IPS-18a (cell line): ENCODE measurements at regions not wholly inside any gene's neighbourhood (a gene's known extent, or its start where the extent isn't known, plus 50 kb on each side); places are given as distances from the start of the nearest gene placed in this dataset.
"Not testable (repeated sequence)": the region's sequence is repeated elsewhere in the genome, so short reads cannot be mapped to it uniquely, and the experiment has no call there.

Experiments used
- H3K27ac ChIP-seq: one replicate; pipeline ENCODE4 v1.5.1; 2013; ENCODE audit warnings: low read length
- H3K27me3 ChIP-seq: one replicate; pipeline ENCODE4 v1.6.1; 2013; ENCODE audit warnings: mild to moderate bottlenecking, low read length; ENCODE audit not compliant: control insufficient read depth, insufficient read depth
- H3K36me3 ChIP-seq: one replicate; pipeline ENCODE4 v1.6.1; 2013; ENCODE audit warnings: low read depth, low read length; ENCODE audit not compliant: control insufficient read depth
- H3K4me1 ChIP-seq: one replicate; pipeline ENCODE4 v1.6.1; 2013; ENCODE audit warnings: low read depth, low read length; ENCODE audit not compliant: control insufficient read depth
- H3K4me3 ChIP-seq: one replicate; pipeline ENCODE4 v1.5.1; 2013; ENCODE audit warnings: low read length
- H3K9ac ChIP-seq: one replicate; pipeline ENCODE4 v1.6.1; 2013; ENCODE audit warnings: mild to moderate bottlenecking, low read length, moderate library complexity
- H3K9me3 ChIP-seq: one replicate; pipeline ENCODE4 v1.6.1; 2013; ENCODE audit warnings: low read depth, low read length; ENCODE audit not compliant: control insufficient read depth

DNA sequence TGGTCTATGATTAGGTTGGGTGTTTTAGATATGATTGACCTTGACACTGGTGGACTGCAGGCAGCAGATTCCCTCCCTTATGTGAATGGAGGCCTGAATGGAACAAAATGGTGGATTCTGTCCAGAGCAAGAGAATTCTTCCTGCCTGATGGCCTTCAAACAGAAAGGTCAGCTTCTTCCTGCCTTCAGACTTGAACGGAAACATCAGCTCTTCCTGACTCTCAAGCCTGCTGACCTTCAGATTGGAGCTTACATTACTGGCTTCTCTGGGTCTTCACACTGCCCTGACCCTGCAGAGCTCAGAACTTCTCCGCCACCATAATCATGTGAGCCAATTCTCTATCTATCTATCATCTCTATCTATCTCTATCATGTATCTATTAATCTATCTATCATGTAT, 111.6 kb downstream of the RAMP3 start:
- Histone ChIP-seq H3K36me3 (no peaks in the 10 kb centered on the region), H3K4me3 (no peak overlapping the region), H3K9me3 (no peaks in the 10 kb centered on the region), H3K4me1 (no peaks in the 10 kb centered on the region), H3K27ac (no peak overlapping the region), H3K27me3 (no peaks in the 10 kb centered on the region), H3K9ac (no peak overlapping the region)

DNA sequence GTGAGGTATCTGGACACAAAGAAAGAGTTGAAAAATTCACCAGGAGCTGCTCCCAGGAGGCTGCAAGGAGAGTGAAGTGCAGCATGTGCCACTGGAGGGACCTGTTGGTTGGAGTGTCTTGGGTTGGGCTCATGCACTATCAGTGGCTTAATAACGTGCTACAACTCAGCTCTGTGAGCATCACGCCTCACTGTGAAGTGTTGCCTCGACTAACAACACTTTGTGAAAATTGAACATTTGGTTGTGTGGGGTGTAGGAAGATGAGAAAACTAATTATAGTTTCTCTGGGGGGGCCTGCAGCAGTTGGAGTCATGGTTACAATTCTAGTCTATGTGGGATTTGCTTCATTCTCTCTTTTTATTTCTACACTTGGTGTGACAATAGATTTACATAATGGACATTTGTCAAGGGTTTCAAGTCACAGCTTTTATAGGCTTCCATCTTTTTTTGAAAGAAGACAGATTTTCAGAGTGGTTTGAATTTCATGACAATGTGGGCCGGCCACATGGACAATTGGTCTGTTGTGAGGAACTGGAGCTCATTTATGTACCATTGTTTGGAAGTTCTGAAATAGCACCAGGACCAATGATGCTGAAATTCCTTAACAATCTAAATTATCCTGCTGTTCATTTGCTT, 121.3 kb downstream of the RAMP3 start:
- Histone ChIP-seq H3K9me3 (no peaks in the 10 kb centered on the region), H3K9ac (no peak overlapping the region), H3K4me1 (no peaks in the 10 kb centered on the region), H3K4me3 (no peak overlapping the region), H3K27ac (no peak overlapping the region), H3K36me3 (no peaks in the 10 kb centered on the region), H3K27me3 (no peaks in the 10 kb centered on the region)

DNA sequence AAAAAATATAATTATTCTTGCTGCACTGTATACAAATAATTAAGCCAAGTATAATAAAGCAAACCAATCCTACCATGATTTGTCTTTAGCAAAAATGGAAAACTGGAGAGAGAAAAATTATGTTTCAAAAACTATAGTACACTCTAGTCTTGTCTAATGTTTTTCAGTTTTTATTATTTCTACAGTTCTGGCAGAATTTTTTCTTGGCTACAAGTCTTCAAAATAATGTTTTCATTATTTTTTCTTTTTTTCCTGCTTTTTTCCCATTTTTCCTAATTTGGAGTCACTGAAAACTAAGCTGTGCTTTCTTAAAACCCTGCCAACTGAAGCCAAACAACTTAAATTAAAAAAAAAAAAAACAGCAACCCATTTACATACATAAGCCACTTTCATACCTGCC, 132.0 kb downstream of the RAMP3 start:
- H3K4me1 ChIP-seq, H3K4me3 ChIP-seq, H3K27ac ChIP-seq, H3K36me3 ChIP-seq, H3K27me3 ChIP-seq, H3K9ac ChIP-seq: not testable (repeated sequence)
- peaks cover 21% of the 10 kb centered on the region for H3K9me3 ChIP-seq

DNA sequence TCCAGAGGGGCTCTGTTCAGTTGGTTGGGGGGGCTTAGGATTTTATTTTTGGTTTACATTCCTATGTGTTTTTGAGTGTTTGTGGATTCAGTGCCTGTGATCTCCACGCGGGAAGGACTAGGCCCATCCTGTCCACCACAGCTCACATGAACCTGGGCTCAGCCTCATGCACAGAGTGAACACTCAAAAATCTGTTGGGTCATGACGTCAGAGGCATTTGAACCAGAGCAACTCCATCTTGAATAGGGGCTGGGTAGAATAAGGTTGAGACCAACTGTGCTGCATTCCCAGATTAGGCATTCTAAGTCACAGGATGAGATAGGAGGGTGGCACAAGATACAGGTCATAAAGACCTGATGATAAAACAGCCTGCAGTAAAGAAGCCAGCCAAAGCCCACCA, 133.3 kb downstream of the RAMP3 start:
- no peak overlapping the region for H3K9ac ChIP-seq
- H3K27ac ChIP-seq, result no peak overlapping the region

DNA sequence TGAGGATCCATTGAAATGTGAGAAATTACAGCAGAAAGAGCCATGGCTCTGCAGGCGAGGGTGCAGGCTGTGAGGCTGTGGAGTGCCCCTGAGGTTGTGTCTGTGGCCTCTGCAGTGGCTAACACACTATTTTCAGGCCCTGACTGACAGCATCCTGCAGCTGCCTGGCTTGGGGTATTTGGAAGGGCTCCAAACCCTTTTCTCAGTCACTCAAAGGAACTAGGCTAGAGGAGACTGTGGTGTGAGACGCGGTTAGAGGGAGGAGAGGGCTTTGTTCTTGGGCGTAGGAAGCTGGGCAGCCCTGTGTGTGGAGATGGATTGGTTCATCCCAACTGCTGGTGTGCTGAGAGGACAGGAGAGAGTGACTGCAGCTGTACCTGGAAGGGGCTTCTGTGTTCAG, 134.9 kb downstream of the RAMP3 start:
- Histone ChIP-seq H3K9me3 (peaks cover 20% of the 10 kb centered on the region), H3K9ac (no peak overlapping the region), H3K4me1 (no peaks in the 10 kb centered on the region), H3K4me3 (no peak overlapping the region), H3K36me3 (no peaks in the 10 kb centered on the region), H3K27me3 (no peaks in the 10 kb centered on the region), H3K27ac (no peak overlapping the region)

More for the DNA sequence above, 133.3 kb downstream of the RAMP3 start:
- peaks cover 21% of the 10 kb centered on the region for H3K9me3 ChIP-seq
- no peaks in the 10 kb centered on the region for H3K36me3 ChIP-seq
- no peaks in the 10 kb centered on the region for H3K4me1 ChIP-seq
- H3K4me3 ChIP-seq, result no peak overlapping the region
- no peaks in the 10 kb centered on the region for H3K27me3 ChIP-seq

DNA sequence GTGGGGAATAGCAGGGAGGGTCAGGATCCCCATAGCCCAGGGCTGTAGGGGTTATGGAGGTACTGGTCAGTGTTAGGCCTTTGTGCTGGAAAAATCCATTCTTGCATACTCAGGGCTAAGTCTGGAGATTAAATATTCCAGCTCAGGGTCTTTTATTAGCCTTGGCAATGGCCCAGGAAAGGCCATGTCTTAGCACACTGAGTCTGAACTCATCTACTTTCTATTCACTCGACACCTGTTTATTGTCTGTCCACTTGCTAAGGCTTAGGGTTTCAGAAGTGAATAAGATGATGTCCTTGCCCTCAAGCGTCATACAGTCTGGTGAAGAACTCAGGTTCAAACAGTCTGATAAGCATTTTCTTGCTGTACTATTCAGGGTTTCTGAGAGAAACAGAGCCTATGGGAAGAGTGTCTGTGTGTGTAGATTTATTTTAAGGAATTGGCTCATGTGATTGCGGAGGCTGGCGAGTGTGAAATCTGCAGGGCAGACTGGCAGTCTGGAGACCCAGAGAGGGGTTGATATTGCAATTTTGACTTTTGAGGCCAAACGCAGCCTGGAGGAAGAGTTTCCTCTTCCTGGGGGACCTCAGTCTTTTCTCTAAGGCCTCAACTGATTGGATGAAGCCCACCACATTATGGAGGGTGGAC, 135.8 kb downstream of the RAMP3 start:
- H3K27me3 ChIP-seq, result no peaks in the 10 kb centered on the region
- H3K27ac ChIP-seq, result no peak overlapping the region
- no peaks in the 10 kb centered on the region for H3K36me3 ChIP-seq
- no peak overlapping the region for H3K9ac ChIP-seq
- peaks cover 10% of the 10 kb centered on the region for H3K9me3 ChIP-seq
- no peak overlapping the region for H3K4me3 ChIP-seq
- H3K4me1 ChIP-seq, result no peaks in the 10 kb centered on the region

DNA sequence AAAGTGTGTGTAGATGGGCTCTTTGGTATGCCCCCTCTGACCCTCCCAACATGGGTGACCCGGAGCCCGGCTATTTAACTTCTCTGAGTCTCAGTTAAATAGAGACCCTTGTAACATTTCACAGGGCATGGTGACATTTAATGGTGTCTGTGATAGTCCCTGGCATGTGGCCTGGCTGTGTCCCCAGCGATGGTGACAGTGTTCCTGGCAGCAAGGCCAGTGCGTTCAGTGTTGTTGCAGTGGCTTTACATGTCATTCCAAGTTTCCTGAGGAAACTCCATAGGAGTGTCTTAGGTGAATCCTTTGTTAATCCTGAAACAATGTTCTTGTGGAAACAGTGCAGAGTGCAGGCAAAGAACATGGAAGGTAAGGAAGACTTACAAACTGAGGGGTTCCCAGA, 137.0 kb downstream of the RAMP3 start:
- Histone ChIP-seq H3K4me1 (no peaks in the 10 kb centered on the region), H3K9me3 (no peaks in the 10 kb centered on the region), H3K4me3 (no peak overlapping the region), H3K27me3 (no peaks in the 10 kb centered on the region), H3K36me3 (no peaks in the 10 kb centered on the region), H3K9ac (no peak overlapping the region), H3K27ac (no peak overlapping the region)

DNA sequence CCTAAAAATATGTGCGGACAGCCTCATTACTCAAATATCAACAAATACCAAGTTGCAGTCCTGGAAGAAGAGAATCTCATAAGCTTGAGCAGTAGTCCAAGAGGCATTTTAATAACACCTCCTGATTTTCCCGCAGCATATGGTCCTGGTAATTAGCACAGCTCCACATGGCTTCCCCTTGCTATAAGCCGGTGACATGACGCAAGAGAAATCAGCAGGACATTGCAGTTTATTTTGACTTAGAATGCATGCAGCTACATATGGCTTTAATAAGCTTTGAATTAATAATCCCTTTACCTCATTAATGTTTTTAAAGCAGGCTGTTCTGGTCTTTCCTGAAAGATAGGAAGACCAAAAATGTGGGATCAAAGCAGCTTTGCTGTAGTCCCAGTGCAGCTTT, 137.6 kb downstream of the RAMP3 start:
- H3K4me1 ChIP-seq, result no peaks in the 10 kb centered on the region
- H3K27ac ChIP-seq, result no peak overlapping the region
- no peaks in the 10 kb centered on the region for H3K36me3 ChIP-seq
- H3K9ac ChIP-seq, result no peak overlapping the region
- no peak overlapping the region for H3K4me3 ChIP-seq
- no peaks in the 10 kb centered on the region for H3K27me3 ChIP-seq
- H3K9me3 ChIP-seq, result no peaks in the 10 kb centered on the region

DNA sequence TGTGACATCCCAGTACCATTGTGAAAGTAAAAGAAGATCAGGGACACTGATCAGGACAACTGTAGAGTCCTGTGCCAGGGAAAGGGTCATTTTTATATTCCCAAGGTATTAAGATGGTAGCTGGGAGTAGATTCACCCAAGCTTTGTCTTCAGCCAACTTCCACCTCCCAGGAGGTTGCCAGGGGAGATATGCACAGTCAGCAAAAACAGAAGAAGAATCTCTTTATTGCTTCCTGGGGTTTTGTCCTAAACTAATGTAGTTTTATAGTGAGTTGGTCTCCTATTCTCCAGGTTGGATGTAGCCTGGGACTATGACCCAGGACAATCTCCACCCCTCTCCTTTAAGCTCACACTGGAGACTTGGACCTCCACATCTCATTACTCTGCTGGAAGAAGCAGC, 139.2 kb downstream of the RAMP3 start:
- H3K4me1 ChIP-seq, result no peaks in the 10 kb centered on the region
- no peaks in the 10 kb centered on the region for H3K36me3 ChIP-seq
- no peaks in the 10 kb centered on the region for H3K9me3 ChIP-seq
- no peak overlapping the region for H3K27ac ChIP-seq
- no peaks in the 10 kb centered on the region for H3K27me3 ChIP-seq
- H3K4me3 ChIP-seq, result no peak overlapping the region
- no peak overlapping the region for H3K9ac ChIP-seq

DNA sequence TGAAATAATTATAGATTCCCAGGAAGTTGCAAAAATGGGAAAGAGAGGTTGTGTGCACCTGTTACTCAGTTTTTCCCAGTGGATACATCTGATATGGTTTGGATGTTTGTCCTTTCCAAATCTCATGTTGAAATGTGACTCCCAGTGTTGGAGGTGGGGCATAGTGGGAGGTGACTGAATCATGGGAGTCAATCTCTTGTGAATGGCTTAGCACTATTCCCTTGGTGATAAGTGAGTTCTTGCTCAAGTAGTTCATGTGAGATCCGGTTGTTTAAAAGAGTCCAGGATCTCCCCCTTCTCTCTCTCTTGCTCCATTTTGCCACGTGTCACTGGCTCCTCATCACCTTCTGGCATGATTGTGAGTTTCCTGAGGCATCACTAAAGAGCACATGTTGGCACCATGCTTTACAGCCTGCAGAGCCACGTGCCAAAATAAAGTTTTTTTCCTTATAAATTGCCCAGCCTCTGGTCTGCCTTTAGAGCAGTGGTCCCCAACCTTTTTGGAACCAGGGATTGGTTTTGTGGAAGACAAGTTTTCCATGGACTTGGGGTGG, 149.2 kb downstream of the RAMP3 start:
- H3K36me3 ChIP-seq, result no peaks in the 10 kb centered on the region
- no peak overlapping the region for H3K4me3 ChIP-seq
- no peaks in the 10 kb centered on the region for H3K9me3 ChIP-seq
- H3K9ac ChIP-seq, result no peak overlapping the region
- no peaks in the 10 kb centered on the region for H3K27me3 ChIP-seq
- no peaks in the 10 kb centered on the region for H3K4me1 ChIP-seq
- no peak overlapping the region for H3K27ac ChIP-seq

DNA sequence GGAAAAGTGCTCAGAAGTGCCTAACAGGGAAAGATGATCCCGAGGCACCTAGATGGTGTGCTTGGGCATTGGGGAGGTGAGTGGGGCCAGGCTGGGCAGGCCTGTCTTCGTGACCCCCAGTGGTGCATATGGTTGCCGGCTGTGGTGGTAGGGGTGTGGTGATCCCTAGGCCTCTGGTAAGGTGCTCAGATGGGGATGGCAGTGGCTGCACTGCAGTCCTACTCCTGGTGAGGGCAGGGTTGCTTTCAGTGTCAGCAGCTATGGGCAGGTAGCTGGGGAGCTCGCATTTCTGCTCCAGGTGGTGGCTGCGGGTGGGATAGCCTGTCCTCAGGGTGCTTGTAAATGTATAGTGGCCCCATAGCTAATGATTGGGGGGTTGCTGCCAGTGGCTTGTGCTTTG, 154.0 kb downstream of the RAMP3 start:
- no peaks in the 10 kb centered on the region for H3K27me3 ChIP-seq
- H3K27ac ChIP-seq, result no peak overlapping the region
- H3K4me1 ChIP-seq, result no peaks in the 10 kb centered on the region
- H3K9me3 ChIP-seq, result peaks cover 13% of the 10 kb centered on the region
- H3K36me3 ChIP-seq, result no peaks in the 10 kb centered on the region
- no peak overlapping the region for H3K9ac ChIP-seq
- no peak overlapping the region for H3K4me3 ChIP-seq

DNA sequence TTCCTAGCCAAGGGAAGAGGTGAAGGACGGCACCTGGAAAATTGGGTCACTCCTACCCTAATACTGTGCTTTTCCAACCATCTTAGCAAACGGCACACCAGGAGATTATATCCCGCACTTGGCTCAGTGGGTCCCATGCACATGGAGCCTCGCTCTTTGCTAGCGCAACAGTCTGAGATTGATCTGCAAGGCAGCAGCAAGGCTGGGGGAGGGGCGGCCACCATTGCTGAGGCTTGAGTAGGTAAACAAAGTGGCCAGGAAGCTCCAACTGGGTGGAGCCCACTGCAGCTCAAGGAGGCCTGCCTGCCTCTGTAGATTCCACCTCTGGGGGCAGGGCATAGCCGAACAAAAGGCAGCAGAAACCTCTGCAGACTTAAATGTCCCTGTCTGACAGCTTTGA, 157.9 kb downstream of the RAMP3 start:
- not testable (repeated sequence) for H3K4me3 ChIP-seq, H3K27ac ChIP-seq, H3K27me3 ChIP-seq, H3K4me1 ChIP-seq, H3K36me3 ChIP-seq, H3K9ac ChIP-seq
- peaks cover 13% of the 10 kb centered on the region for H3K9me3 ChIP-seq
